Vagina (tissue), 2 donors: ENCODE measurements at regions not wholly inside any gene's neighbourhood (a gene's known extent, or its start where the extent isn't known, plus 50 kb on each side); places are given as distances from the start of the nearest gene placed in this dataset.

Experiments
- DNase-seq, 2 donors: peaks; one replicate each; pipeline ENCODE4 v3.0.0-alpha.2; 2017; ENCODE audit errors: extremely low spot score in 2 of 2
- H3K27ac ChIP-seq: fragments of 200-600 bp; sonication (generic); one replicate; pipeline ENCODE4 v1.5.1; 2019
- H3K27me3 ChIP-seq: fragments of 200-600 bp; sonication (generic); one replicate; pipeline ENCODE4 v1.5.1; 2019
- H3K36me3 ChIP-seq, 2 donors: fragments of 200-600 bp; sonication (generic); one replicate each; pipeline ENCODE4 v1.5.1; 2017 to 2019
- H3K4me1 ChIP-seq: fragments of 200-600 bp; sonication (generic); one replicate; pipeline ENCODE4 v1.5.1; 2019
- H3K4me3 ChIP-seq, 2 donors: fragments of 200-600 bp; sonication (generic); 1 replicate in 1 of 2; 2 replicates in 1 of 2; pipeline ENCODE4 v1.5.1; 2016 to 2019
- H3K9me3 ChIP-seq: fragments of 200-600 bp; sonication (generic); one replicate; pipeline ENCODE4 v1.5.1; 2019
- POLR2A ChIP-seq, 2 donors: fragments of 450-650 bp; IDR thresholded peaks; one replicate each; pipeline ENCODE4 v1.6.1; 2017; ENCODE audit warnings: antibody characterized with exemption in 2 of 2, mild to moderate bottlenecking in 2 of 2, moderate library complexity in 2 of 2
- POLR2AphosphoS5 ChIP-seq, 2 donors: sonication (generic); formaldehyde crosslinking; IDR thresholded peaks; one replicate each; pipeline ENCODE4 v1.9.0; 2017; ENCODE audit warnings: antibody characterized with exemption in 2 of 2, mild to moderate bottlenecking in 2 of 2, low read depth in 1 of 2; ENCODE audit not compliant: insufficient read depth in 1 of 2
- intact Hi-C: fragments of 100-400 bp; cut with DNase I; formaldehyde crosslinking; loops from one replicate; pipeline ENCODE4 v1.15.1; 2023
- TF ChIP-seq, protein P1 (sequence below), 3 experiments: fragments of 450-650 bp in 2 of 3; fragments of 200-600 bp in 1 of 3; sonication (generic) in 1 of 3; IDR thresholded peaks; one replicate each; pipeline ENCODE4 v1.5.1; 2017 to 2019; ENCODE audit warnings: antibody characterized with exemption in 3 of 3, mild to moderate bottlenecking in 2 of 3, moderate library complexity in 2 of 3

GRCh38 chr7:131186816-131187215 is 140.9 kb upstream of the MKLN1 start:
- H3K9me3 ChIP-seq = no peaks in the 10 kb centered on the region
- no peak for DNase-seq
- H3K27me3 ChIP-seq = no peaks in the 10 kb centered on the region
- H3K4me1 ChIP-seq = peaks cover 26% of the 10 kb centered on the region
- intact Hi-C loops = no loop called here
- TF ChIP-seq POLR2A (IDR thresholded peaks at IDR 0.05) (no peak), POLR2AphosphoS5 (IDR thresholded peaks at IDR 0.05; ENCODE audit: insufficient read depth in 1 of 2, low read depth in 1 of 2) (no peak)
- TF ChIP-seq, protein P1, sequence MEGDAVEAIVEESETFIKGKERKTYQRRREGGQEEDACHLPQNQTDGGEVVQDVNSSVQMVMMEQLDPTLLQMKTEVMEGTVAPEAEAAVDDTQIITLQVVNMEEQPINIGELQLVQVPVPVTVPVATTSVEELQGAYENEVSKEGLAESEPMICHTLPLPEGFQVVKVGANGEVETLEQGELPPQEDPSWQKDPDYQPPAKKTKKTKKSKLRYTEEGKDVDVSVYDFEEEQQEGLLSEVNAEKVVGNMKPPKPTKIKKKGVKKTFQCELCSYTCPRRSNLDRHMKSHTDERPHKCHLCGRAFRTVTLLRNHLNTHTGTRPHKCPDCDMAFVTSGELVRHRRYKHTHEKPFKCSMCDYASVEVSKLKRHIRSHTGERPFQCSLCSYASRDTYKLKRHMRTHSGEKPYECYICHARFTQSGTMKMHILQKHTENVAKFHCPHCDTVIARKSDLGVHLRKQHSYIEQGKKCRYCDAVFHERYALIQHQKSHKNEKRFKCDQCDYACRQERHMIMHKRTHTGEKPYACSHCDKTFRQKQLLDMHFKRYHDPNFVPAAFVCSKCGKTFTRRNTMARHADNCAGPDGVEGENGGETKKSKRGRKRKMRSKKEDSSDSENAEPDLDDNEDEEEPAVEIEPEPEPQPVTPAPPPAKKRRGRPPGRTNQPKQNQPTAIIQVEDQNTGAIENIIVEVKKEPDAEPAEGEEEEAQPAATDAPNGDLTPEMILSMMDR (IDR thresholded peaks at IDR 0.05) = no peak
- H3K27ac ChIP-seq = no peak overlapping the region
- H3K4me3 ChIP-seq = no peak overlapping the region
- H3K36me3 ChIP-seq = no peaks in the 10 kb centered on the region

DNA sequence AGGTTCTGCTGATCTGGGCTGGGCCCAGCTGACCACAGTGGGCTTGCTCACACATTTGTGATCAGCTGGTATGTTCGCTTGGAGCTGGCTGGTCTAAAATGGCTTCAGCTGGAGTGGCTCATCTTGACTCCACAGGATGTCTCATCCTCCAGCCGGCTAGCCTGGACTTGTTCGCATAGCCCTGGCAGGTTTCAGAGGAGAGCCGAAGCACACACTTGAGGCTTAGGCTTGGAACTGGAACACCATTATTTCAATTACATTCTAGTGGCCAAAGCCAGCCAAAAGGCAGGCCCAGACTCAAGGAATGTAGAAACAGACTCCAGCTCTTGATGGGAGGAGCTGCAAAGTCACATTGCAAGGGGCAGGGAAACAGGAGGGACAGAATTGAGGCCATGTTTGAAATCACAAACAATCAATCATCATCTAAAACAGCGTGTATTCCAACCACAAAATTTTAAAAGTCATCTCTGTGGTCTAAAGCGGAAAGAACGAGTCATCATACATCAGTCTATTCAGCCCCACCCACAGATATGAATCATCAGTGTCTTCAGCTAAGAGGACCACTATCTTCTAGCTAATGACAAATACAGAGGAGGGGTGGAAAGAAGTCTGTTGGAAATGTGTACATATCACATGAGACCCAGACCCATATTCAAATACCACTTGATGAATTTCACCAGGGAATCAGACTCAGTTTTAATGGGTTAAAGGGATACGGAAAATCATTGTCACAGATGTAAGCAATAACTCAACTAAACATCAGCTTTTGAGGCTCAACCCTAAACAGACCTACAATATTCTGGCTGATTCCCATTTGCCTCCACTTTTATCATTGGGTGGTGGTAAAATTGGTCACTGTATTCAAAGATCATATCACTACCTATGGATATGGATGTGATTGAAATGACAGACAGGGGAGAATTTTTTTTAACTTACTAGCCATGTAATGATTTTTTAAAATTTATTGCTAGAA is 139.0 kb upstream of the MKLN1 start:
- peaks cover 26% of the 10 kb centered on the region for H3K4me1 ChIP-seq
- H3K27me3 ChIP-seq = no peaks in the 10 kb centered on the region
- intact Hi-C loops = no loop called here
- no peaks in the 10 kb centered on the region for H3K36me3 ChIP-seq
- TF ChIP-seq POLR2AphosphoS5 (IDR thresholded peaks at IDR 0.05; ENCODE audit: insufficient read depth in 1 of 2, low read depth in 1 of 2) (no peak), POLR2A (IDR thresholded peaks at IDR 0.05) (no peak)
- TF ChIP-seq, protein P1 (IDR thresholded peaks at IDR 0.05) = no peak
- no peak overlapping the region for H3K4me3 ChIP-seq
- H3K27ac ChIP-seq = peak overlapping the region; percentile 78
- no peaks in the 10 kb centered on the region for H3K9me3 ChIP-seq
- no peak for DNase-seq

DNA sequence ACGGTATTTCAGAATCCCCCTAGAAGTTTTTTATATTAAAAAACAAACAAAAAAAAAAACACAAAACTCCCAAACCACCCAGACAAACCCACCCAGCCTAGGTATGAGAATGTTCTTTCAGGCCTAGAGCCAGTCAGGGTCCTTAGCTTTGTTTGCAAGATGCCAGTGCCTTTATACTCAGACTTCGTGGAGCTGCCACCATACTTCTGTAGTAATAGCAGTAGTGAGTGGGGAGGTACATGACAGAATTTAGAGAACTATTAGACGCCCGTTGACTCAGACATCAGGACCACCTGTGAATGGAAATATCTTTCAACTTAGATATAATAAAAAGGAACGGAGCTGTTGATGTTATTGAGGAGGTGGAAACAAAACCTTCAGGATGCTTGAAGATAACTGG is 138.2 kb upstream of the MKLN1 start:
- Histone ChIP-seq H3K4me3 (no peak overlapping the region), H3K27ac (peak overlapping the region; percentile 78), H3K4me1 (peaks cover 26% of the 10 kb centered on the region), H3K36me3 (no peaks in the 10 kb centered on the region), H3K9me3 (no peaks in the 10 kb centered on the region), H3K27me3 (no peaks in the 10 kb centered on the region)
- TF ChIP-seq POLR2A (IDR thresholded peaks at IDR 0.05) (no peak), POLR2AphosphoS5 (IDR thresholded peaks at IDR 0.05; ENCODE audit: insufficient read depth in 1 of 2, low read depth in 1 of 2) (no peak)
- TF ChIP-seq, protein P1 (IDR thresholded peaks at IDR 0.05) = no peak
- intact Hi-C loops = no loop called here
- DNase-seq = no peak

DNA sequence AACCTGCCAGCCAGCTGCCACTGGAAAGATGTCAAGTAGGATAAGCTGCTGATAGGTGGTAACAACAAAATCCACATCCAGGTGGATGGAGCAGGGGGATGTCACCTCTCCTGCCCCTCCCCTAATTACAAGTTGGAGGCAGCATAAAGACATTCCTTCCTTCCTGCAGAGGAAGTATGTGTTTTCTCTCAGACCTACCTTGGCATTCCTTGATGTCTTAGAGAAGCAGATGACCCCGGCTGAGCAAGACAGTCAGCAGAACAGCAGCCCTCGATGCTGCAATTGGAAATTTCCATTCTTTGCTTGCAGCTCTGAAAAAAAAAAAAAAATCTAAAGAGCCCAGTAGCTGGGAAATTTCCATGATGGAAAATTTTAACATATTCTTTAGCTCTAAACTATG is 137.5 kb upstream of the MKLN1 start:
- Histone ChIP-seq H3K27me3 (no peaks in the 10 kb centered on the region), H3K4me1 (peaks cover 26% of the 10 kb centered on the region), H3K27ac (peak overlapping the region; percentile 78), H3K9me3 (no peaks in the 10 kb centered on the region), H3K4me3 (no peak overlapping the region), H3K36me3 (no peaks in the 10 kb centered on the region)
- DNase-seq = no peak
- intact Hi-C loops = no loop called here
- TF ChIP-seq POLR2AphosphoS5 (IDR thresholded peaks at IDR 0.05; ENCODE audit: insufficient read depth in 1 of 2, low read depth in 1 of 2) (peak in 1 of 2 donors; percentile 39), POLR2A (IDR thresholded peaks at IDR 0.05) (no peak)

DNA sequence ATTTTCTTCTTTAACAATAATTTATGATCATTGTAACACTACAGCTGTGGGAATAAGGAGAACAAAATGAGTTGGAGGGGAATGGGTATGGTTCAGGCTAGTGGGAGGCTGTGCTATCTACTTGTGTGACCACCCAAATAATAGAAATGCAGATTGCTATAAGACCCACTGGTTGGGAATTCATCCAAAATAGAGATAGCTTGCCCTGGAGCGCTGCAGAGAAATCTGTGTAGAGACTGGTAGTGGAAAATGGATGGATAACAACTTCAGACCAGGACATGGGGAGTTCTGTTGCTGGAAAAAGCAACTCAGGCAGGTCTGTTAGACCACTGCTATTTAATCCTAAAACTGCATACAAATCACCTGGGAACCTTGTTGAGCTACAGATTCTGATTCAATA is 137.1 kb upstream of the MKLN1 start:
- H3K4me3 ChIP-seq = no peak overlapping the region
- intact Hi-C loops = no loop called here
- H3K27ac ChIP-seq = peak overlapping the region; percentile 78

More for the DNA sequence above, 137.1 kb upstream of the MKLN1 start:
- no peak for DNase-seq
- no peaks in the 10 kb centered on the region for H3K36me3 ChIP-seq
- H3K4me1 ChIP-seq = peaks cover 26% of the 10 kb centered on the region
- no peaks in the 10 kb centered on the region for H3K9me3 ChIP-seq
- no peak for TF ChIP-seq POLR2A (IDR thresholded peaks at IDR 0.05)
- TF ChIP-seq, protein P1 (IDR thresholded peaks at IDR 0.05) = no peak
- TF ChIP-seq POLR2AphosphoS5 (IDR thresholded peaks at IDR 0.05; ENCODE audit: insufficient read depth in 1 of 2, low read depth in 1 of 2) = no peak
- H3K27me3 ChIP-seq = no peaks in the 10 kb centered on the region
